ENCODE measurements at regions not wholly inside any gene's neighbourhood (a gene's known extent, or its start where the extent isn't known, plus 50 kb on each side); places are given as distances from the start of the nearest gene placed in this dataset.

DNA sequence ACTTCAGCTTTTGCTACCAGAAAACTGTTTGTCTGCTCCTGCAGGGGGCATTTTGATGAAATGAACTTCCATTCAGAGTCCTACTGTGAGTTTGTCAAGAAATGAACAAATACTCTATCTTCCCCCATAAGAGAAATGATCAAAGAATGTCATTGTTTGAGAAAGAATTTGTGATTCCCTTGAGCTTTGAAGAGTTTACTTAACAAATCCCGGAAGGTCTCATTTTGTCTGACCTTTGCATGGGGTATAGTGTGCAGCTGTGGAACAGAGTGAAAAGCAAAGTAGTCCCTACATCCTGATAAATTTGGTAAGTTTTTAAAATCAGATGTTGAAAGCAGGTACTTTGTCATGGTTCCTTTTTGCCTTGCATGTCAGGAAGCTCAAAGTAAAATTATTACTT is 178.0 kb downstream of the ABCC12 start (continued):
- TF ChIP-seq, protein P1, sequence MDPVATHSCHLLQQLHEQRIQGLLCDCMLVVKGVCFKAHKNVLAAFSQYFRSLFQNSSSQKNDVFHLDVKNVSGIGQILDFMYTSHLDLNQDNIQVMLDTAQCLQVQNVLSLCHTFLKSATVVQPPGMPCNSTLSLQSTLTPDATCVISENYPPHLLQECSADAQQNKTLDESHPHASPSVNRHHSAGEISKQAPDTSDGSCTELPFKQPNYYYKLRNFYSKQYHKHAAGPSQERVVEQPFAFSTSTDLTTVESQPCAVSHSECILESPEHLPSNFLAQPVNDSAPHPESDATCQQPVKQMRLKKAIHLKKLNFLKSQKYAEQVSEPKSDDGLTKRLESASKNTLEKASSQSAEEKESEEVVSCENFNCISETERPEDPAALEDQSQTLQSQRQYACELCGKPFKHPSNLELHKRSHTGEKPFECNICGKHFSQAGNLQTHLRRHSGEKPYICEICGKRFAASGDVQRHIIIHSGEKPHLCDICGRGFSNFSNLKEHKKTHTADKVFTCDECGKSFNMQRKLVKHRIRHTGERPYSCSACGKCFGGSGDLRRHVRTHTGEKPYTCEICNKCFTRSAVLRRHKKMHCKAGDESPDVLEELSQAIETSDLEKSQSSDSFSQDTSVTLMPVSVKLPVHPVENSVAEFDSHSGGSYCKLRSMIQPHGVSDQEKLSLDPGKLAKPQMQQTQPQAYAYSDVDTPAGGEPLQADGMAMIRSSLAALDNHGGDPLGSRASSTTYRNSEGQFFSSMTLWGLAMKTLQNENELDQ (CRISPR knock-in tag; IDR thresholded peaks at IDR 0.05; ENCODE audit: borderline replicate concordance) = no peak
- TF ChIP-seq ZNF652 (CRISPR knock-in tag; IDR thresholded peaks at IDR 0.05; ENCODE audit: borderline replicate concordance, low read depth) (no peak), ERF (CRISPR knock-in tag; IDR thresholded peaks at IDR 0.05) (no peak), ZNF672 (CRISPR knock-in tag; IDR thresholded peaks at IDR 0.05) (no peak), KMT2B (CRISPR knock-in tag; IDR thresholded peaks at IDR 0.05) (no peak), SIN3B (IDR thresholded peaks at IDR 0.05; ENCODE audit: low read length) (no peak), POGZ (CRISPR knock-in tag; IDR thresholded peaks at IDR 0.05) (no peak), HOXA5 (CRISPR knock-in tag; IDR thresholded peaks at IDR 0.05) (no peak), ISL2 (CRISPR knock-in tag; IDR thresholded peaks at IDR 0.05) (no peak), SOX13 (IDR thresholded peaks at IDR 0.05) (no peak), SOX13 (CRISPR knock-in tag; conservative IDR thresholded peaks at IDR 0.05 in 1 of 2, IDR thresholded peaks at IDR 0.05 in 1 of 2) (peak in 1 of 2 experiments; percentile 33; a peak in 1 of 4 replicates), YEATS2 (CRISPR knock-in tag; IDR thresholded peaks at IDR 0.05; ENCODE audit: borderline replicate concordance) (no peak), ZNF34 (CRISPR knock-in tag; IDR thresholded peaks at IDR 0.05; ENCODE audit: borderline replicate concordance) (no peak), SOX5 (CRISPR knock-in tag; IDR thresholded peaks at IDR 0.05; ENCODE audit: borderline replicate concordance) (0 out of 2 replicates have a peak, but pooled peaks have one; percentile 8)
- TF ChIP-seq, protein P2, sequence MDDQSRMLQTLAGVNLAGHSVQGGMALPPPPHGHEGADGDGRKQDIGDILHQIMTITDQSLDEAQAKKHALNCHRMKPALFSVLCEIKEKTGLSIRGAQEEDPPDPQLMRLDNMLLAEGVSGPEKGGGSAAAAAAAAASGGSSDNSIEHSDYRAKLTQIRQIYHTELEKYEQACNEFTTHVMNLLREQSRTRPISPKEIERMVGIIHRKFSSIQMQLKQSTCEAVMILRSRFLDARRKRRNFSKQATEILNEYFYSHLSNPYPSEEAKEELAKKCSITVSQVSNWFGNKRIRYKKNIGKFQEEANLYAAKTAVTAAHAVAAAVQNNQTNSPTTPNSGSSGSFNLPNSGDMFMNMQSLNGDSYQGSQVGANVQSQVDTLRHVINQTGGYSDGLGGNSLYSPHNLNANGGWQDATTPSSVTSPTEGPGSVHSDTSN (CRISPR knock-in tag; IDR thresholded peaks at IDR 0.05; ENCODE audit: borderline replicate concordance) = no peak
- TF ChIP-seq, protein P3, sequence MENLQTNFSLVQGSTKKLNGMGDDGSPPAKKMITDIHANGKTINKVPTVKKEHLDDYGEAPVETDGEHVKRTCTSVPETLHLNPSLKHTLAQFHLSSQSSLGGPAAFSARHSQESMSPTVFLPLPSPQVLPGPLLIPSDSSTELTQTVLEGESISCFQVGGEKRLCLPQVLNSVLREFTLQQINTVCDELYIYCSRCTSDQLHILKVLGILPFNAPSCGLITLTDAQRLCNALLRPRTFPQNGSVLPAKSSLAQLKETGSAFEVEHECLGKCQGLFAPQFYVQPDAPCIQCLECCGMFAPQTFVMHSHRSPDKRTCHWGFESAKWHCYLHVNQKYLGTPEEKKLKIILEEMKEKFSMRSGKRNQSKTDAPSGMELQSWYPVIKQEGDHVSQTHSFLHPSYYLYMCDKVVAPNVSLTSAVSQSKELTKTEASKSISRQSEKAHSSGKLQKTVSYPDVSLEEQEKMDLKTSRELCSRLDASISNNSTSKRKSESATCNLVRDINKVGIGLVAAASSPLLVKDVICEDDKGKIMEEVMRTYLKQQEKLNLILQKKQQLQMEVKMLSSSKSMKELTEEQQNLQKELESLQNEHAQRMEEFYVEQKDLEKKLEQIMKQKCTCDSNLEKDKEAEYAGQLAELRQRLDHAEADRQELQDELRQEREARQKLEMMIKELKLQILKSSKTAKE (CRISPR knock-in tag; IDR thresholded peaks at IDR 0.05; ENCODE audit: borderline replicate concordance) = no peak
- TF ChIP-seq, protein P4, sequence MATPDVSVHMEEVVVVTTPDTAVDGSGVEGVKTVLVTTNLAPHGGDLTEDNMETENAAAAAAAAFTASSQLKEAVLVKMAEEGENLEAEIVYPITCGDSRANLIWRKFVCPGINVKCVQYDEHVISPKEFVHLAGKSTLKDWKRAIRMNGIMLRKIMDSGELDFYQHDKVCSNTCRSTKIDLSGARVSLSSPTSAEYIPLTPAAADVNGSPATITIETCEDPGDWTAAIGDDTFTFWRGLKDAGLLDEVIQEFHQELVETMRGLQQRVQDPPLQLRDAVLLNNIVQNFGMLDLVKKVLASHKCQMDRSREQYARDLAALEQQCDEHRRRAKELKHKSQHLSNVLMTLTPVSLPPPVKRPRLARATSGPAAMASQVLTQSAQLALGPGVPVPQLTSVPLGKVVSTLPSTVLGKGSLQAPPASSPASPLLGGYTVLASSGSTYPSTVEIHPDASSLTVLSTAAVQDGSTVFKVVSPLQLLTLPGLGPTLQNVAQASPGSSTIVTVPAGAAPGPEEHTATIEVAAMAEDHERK (CRISPR knock-in tag; IDR thresholded peaks at IDR 0.05; ENCODE audit: low read depth) = no peak
- TF ChIP-seq, protein P5, sequence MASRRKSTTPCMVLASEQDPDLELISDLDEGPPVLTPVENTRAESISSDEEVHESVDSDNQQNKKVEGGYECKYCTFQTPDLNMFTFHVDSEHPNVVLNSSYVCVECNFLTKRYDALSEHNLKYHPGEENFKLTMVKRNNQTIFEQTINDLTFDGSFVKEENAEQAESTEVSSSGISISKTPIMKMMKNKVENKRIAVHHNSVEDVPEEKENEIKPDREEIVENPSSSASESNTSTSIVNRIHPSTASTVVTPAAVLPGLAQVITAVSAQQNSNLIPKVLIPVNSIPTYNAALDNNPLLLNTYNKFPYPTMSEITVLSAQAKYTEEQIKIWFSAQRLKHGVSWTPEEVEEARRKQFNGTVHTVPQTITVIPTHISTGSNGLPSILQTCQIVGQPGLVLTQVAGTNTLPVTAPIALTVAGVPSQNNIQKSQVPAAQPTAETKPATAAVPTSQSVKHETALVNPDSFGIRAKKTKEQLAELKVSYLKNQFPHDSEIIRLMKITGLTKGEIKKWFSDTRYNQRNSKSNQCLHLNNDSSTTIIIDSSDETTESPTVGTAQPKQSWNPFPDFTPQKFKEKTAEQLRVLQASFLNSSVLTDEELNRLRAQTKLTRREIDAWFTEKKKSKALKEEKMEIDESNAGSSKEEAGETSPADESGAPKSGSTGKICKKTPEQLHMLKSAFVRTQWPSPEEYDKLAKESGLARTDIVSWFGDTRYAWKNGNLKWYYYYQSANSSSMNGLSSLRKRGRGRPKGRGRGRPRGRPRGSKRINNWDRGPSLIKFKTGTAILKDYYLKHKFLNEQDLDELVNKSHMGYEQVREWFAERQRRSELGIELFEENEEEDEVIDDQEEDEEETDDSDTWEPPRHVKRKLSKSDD (CRISPR knock-in tag; IDR thresholded peaks at IDR 0.05; ENCODE audit: low read depth) = no peak
- TF ChIP-seq, protein P6, sequence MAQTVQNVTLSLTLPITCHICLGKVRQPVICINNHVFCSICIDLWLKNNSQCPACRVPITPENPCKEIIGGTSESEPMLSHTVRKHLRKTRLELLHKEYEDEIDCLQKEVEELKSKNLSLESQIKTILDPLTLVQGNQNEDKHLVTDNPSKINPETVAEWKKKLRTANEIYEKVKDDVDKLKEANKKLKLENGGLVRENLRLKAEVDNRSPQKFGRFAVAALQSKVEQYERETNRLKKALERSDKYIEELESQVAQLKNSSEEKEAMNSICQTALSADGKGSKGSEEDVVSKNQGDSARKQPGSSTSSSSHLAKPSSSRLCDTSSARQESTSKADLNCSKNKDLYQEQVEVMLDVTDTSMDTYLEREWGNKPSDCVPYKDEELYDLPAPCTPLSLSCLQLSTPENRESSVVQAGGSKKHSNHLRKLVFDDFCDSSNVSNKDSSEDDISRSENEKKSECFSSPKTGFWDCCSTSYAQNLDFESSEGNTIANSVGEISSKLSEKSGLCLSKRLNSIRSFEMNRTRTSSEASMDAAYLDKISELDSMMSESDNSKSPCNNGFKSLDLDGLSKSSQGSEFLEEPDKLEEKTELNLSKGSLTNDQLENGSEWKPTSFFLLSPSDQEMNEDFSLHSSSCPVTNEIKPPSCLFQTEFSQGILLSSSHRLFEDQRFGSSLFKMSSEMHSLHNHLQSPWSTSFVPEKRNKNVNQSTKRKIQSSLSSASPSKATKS (CRISPR knock-in tag; IDR thresholded peaks at IDR 0.05) = no peak
